NB4 (cell line): ENCODE measurements at regions not wholly inside any gene's neighbourhood (a gene's known extent, or its start where the extent isn't known, plus 50 kb on each side); places are given as distances from the start of the nearest gene placed in this dataset.

Source experiments
- CTCF ChIP-seq: IDR thresholded peaks from one replicate; pipeline ENCODE4 v1.5.1; 2012; ENCODE audit warnings: low read depth, low read length
- MYC ChIP-seq: IDR thresholded peaks from 2 replicates; pipeline ENCODE4 v1.6.1; 2011; ENCODE audit warnings: low read depth, low read length
- POLR2A ChIP-seq: IDR thresholded peaks from 2 replicates; pipeline ENCODE4 v1.6.1; 2011; ENCODE audit warnings: mild to moderate bottlenecking; ENCODE audit not compliant: insufficient read length; ENCODE audit errors: extremely low read depth
- TF ChIP-seq, protein P1 (sequence below): IDR thresholded peaks from 2 replicates; pipeline ENCODE4 v1.6.1; 2011; ENCODE audit warnings: low read depth, low read length

DNA sequence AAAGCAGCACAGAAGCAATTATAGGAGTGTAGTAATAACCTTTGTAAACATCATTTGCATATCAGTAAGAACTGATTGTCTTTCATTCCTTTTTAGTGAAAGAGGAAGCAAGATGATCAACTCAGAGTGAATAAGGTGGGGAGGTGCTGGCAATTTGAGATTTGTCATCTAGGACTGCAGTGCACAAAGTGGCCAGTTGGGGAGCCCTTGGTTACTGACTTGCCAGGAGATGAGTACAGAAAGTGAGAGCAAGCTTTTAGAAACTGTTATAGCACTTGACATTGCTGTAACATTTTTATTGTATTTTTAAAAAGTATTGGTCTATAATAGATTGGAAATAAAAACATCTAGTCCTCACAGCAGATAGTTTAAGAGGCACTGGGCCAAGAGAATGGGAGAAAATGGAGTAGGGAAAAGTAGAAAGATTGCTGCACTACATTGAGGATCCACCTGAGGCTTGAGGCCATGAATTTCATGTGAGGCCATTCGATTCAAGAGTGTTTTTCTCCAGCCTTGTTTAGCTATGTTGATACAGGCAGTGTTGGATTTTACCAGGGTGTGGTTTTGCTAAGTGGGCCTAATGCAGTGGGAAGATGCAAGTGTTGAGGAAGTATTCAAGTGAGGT is 98.2 kb downstream of the SNAPC1 start:
- peak; percentile 81 for TF ChIP-seq CTCF
- no peak for TF ChIP-seq POLR2A
- TF ChIP-seq, protein P1, sequence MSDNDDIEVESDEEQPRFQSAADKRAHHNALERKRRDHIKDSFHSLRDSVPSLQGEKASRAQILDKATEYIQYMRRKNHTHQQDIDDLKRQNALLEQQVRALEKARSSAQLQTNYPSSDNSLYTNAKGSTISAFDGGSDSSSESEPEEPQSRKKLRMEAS = no peak
- no peak for TF ChIP-seq MYC
